ENCODE measurements at regions not wholly inside any gene's neighbourhood (a gene's known extent, or its start where the extent isn't known, plus 50 kb on each side); places are given as distances from the start of the nearest gene placed in this dataset.

GRCh38 chr5:147160902-147161700, 73.7 kb upstream of the STK32A start:
- Histone ChIP-seq H4K20me1 (ENCODE audit: insufficient read depth, low read length) (no peaks in the 10 kb centered on the region), H3K79me2 (ENCODE audit: insufficient read depth, low read length) (no peaks in the 10 kb centered on the region), H3K4me1 (ENCODE audit: control insufficient read depth in 1 of 2, insufficient read depth in 2 of 2, low read length in 2 of 2) (no peaks in the 10 kb centered on the region), H3K9ac (ENCODE audit: insufficient read depth, low read length, poor library complexity, severe bottlenecking) (no peak overlapping the region), H3K27ac (ENCODE audit: low read depth in 1 of 2, low read length in 2 of 2) (no peak overlapping the region), H3K4me3 (replicated peaks in 1 of 3; ENCODE audit: low read depth in 2 of 3, low read length in 3 of 3) (no peak overlapping the region), H3K36me3 (replicated peaks in 1 of 2; ENCODE audit: control insufficient read depth in 1 of 2, insufficient read depth in 2 of 2, low read length in 2 of 2) (no peaks in the 10 kb centered on the region), H3K4me2 (replicated peaks; ENCODE audit: extremely low read depth, low read length, poor library complexity, severe bottlenecking) (no peak overlapping the region), H2AFZ (ENCODE audit: insufficient read depth, low read depth, low read length, poor library complexity, severe bottlenecking) (no peak overlapping the region), H3K9me3 (replicated peaks in 1 of 2; ENCODE audit: control insufficient read depth in 1 of 2, insufficient read depth in 1 of 2, low read length in 2 of 2) (no peaks in the 10 kb centered on the region), H3K27me3 (ENCODE audit: control insufficient read depth in 2 of 2, insufficient read depth in 2 of 2, low read length in 2 of 2) (no peaks in the 10 kb centered on the region)
- Mint-ChIP-seq H3K4me1 (no peaks in the 10 kb centered on the region), H3K9me3 (peaks cover 0 to 5% (median 1%) of the 10 kb centered on the region in 7 donors), H3K4me3 (no peak overlapping the region), H3K36me3 (no peaks in the 10 kb centered on the region), H3K27me3 (ENCODE audit: low read depth in 3 of 3) (peaks cover 0 to 1% (median 0%) of the 10 kb centered on the region in 3 donors), H3K27ac (no peak overlapping the region)
- 88% methylated on average over 2 of the region's 3 CpGs for WGBS (ENCODE audit: insufficient coverage)
- DNase-seq: no peak
- intact Hi-C loops (cut with micrococcal nuclease): no loop called here
- no peak for TF ChIP-seq CTCF (IDR thresholded peaks at IDR 0.05)

- Histone ChIP-seq H3K4me2 (replicated peaks; ENCODE audit: extremely low read depth, low read length, poor library complexity, severe bottlenecking) (no peak overlapping the region), H4K20me1 (ENCODE audit: insufficient read depth, low read length) (no peaks in the 10 kb centered on the region), H3K4me3 (replicated peaks in 1 of 3; ENCODE audit: low read depth in 2 of 3, low read length in 3 of 3) (no peak overlapping the region), H3K9ac (ENCODE audit: insufficient read depth, low read length, poor library complexity, severe bottlenecking) (no peak overlapping the region), H2AFZ (ENCODE audit: insufficient read depth, low read depth, low read length, poor library complexity, severe bottlenecking) (no peak overlapping the region), H3K9me3 (replicated peaks in 1 of 2; ENCODE audit: control insufficient read depth in 1 of 2, insufficient read depth in 1 of 2, low read length in 2 of 2) (no peaks in the 10 kb centered on the region), H3K4me1 (ENCODE audit: control insufficient read depth in 1 of 2, insufficient read depth in 2 of 2, low read length in 2 of 2) (no peaks in the 10 kb centered on the region), H3K27me3 (ENCODE audit: control insufficient read depth in 2 of 2, insufficient read depth in 2 of 2, low read length in 2 of 2) (no peaks in the 10 kb centered on the region), H3K27ac (ENCODE audit: low read depth in 1 of 2, low read length in 2 of 2) (no peak overlapping the region), H3K36me3 (replicated peaks in 1 of 2; ENCODE audit: control insufficient read depth in 1 of 2, insufficient read depth in 2 of 2, low read length in 2 of 2) (no peaks in the 10 kb centered on the region), H3K79me2 (ENCODE audit: insufficient read depth, low read length) (no peaks in the 10 kb centered on the region)
- peaks cover 0 to 5% (median 1%) of the 10 kb centered on the region in 7 donors for H3K9me3 Mint-ChIP-seq
- no peak overlapping the region for H3K27ac Mint-ChIP-seq
- 92% methylated on average over 5 of the region's 7 CpGs for WGBS (ENCODE audit: insufficient coverage)
- DNase-seq: no peak
- peaks cover 0 to 3% (median 0%) of the 10 kb centered on the region in 3 donors for H3K27me3 Mint-ChIP-seq (ENCODE audit: low read depth in 3 of 3)
- intact Hi-C loops (cut with micrococcal nuclease): no loop called here
- TF ChIP-seq CTCF (IDR thresholded peaks at IDR 0.05): no peak
- H3K4me3 Mint-ChIP-seq: no peak overlapping the region
- no peaks in the 10 kb centered on the region for H3K36me3 Mint-ChIP-seq
- H3K4me1 Mint-ChIP-seq: no peaks in the 10 kb centered on the region
Measured at GRCh38 chr5:147162740-147163139, 72.1 kb upstream of the STK32A start.

Data from CD14-positive monocyte (primary cell).